DMS114 treated with DMSO at 0.1 percent for 48 hours (cell line): ENCODE measurements at regions not wholly inside any gene's neighbourhood (a gene's known extent, or its start where the extent isn't known, plus 50 kb on each side); places are given as distances from the start of the nearest gene placed in this dataset.
"Not testable (repeated sequence)": the region's sequence is repeated elsewhere in the genome, so short reads cannot be mapped to it uniquely, and the experiment has no call there.

ENCODE experiments used
- DNase-seq: peaks from one replicate; lab custom pipeline; 2025; ENCODE audit not compliant: unreplicated experiment; lab: John Stamatoyannopoulos, UW

DNA sequence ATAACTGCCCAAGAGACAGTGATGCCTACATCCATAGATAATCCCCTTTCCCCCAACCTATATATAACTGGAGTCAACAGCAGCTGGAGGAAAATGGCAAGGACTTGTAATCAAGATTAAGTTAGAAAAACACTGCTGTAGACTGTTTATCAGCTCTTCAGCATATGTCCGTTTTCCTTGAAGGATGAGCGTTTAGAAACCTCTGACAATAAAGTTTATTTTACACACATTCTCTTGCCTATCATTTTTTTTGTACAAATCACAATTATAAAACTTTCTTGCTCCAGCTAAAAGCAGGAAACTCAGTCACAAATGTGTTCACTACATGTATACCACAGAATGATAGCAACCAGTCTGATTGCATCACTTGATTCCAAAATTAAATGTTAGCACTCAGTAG lies 50.8 kb downstream of the PPIAL4G start:
- DNase-seq, result not testable (repeated sequence)

DNA sequence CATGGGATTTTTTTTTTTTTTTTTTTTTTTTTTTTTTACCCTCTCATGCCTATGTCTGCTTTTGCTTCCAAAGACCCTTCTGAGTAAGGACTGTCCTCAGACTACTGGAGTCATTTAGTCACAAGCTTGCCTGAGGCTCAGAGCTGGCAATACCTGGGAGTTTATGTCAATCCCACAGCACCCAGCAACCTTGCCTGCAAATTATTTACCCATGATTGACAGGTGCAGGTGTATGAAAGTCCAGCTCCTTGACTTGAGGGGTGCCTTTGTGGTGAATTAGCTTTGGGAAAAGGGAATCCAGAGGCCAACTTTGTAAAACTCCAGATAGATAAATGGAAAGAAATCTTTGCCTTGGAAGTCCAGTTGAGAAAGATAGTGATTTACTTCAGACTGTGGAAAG lies 53.2 kb downstream of the PPIAL4G start:
- DNase-seq, result not testable (repeated sequence)

DNA sequence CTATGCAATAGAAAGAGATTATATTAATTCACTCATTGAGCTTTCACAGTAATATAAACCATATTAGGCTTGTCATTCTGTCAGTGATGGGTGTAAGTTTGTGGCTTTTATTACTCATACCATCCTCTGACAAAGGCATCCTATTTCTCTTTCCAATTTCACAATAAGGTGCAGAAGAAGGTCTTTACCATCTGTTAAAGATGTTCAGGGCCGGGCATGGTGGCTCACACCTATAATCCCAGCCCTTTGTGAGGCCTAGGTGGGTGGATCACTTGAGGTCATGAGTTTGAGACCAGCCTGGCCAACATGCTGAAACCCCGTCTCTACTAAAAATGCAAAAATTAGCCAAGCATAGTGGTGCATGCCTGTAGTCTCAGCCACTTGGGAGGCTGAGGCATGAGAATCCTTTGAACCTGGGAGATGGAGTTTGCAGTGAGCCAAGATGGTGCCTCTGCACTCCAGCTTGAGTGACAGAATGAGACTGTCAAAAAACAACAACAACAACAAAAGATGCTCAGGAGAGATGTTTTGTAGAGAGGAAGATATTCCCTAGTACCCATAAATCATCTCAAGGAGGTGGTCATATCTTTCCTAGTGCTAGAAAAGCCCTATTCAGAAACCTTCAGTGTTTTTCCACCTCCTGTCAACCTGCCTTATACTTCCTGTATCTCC lies 56.0 kb downstream of the PPIAL4G start:
- DNase-seq, result not testable (repeated sequence)

DNA sequence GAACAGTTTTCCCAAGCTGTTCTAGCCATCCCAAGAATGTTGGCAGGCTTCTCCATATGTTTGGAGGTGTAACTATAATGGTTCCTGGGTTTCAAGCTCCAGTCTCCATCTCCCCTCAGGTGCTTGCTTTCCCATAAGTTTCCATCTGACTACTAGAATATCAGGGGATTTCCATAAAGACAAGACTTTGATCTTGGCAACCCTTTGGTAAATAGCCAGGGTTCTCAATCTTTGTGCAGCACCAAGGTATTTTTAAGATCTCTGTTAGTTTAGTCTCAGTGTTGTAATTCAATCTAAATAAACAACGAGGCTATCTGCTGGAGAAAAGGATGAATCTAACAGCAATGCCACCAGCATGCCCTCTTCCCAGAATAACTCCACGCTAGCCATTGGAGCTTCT lies 56.7 kb downstream of the PPIAL4G start:
- DNase-seq, result not testable (repeated sequence)

DNA sequence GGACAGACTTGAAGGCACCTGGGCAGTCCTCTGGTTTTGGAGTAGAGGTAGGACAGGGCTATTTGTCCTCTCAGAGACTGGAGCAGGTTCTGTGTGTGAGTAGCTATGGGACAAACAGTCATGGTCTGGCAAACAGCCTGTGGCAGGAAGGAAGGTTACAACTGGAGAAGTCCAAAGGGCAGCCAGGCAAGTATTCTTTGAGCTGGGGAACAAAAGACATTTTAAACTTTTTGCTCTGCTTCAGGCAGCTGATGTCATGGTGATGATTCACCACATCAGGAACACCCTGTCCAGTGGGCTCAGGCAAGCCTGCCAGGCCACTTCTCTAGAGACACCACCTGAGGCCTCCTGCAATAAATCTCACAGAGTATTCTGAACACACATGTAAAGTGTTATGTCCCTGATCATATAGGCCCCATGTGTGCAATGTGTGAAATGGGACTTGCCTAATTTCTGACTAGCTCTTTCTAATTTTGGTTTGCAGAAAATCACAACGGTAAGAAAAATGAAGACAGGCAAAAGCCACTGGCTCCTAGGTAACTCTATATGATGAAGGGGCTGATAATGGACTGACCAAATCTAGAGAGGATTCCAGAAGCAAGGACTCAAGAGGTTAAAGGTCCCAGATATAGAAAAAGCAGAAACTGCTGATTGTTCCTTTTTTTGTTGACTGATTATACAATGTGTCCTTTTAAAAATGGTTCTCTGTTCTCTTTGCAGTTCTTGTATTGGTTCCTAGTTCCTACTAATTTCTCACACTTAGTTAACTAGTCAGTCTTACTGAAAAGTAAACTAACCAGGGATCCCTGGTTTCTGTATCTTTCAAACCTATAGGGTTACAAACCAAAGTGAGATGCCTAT lies 58.7 kb downstream of the PPIAL4G start:
- not testable (repeated sequence) for DNase-seq

DNA sequence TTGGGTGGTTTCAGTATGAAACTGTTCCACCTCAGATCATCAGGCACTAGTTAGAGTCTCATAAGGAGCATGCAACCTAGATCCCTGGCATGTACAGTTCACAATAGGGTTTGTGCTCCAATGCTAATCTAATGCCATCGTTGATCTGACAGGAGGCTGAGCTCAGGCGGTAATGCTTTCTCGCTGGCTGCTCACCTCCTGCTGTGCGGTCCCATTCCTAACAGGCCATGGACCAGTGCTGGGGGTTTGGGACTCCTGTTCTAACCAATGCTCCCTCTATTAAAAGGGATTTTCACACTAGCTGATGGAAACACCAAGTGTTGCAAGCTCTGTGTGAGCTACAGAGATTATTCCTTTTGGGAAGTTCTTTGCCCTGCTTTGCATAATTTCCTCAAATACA lies 60.2 kb downstream of the PPIAL4G start:
- not testable (repeated sequence) for DNase-seq

DNA sequence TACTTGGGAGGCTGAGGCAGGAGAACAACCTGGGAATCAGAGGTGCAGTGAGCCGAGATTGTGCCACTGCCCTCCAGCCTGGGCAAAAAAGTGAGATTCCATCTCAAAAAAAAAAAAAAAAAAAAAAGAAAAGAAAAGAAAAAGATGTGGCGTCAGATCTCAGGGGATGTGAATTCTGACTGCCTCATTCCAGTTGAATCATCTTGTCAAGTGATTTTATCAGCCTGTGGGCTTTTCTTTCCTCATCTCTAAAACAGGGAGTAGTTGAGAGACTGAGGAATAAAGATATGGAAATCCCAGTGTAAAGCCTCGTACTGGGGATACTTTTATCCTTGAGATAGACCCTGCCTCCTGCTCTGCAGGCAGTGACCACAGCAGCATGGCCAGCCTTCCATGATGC lies 65.9 kb downstream of the PPIAL4G start:
- DNase-seq, result not testable (repeated sequence)

DNA sequence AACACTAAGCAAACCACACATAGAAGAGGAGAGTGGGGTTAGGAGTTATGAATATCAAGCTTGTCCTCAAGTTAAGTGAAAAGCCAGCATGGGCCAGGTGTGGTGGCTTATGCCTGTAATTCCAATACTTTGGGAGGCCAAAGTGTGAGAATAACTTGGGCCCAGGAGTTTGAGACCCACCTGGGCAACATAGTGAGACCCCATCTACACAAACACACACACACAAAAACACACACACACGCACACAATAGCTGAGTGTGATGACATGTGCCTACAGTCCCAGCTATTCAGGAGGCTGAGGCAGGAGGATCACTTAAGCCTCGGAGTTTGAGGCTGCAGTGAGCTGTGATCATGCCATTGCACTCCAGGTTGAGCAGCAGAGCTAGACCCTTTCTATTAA lies 69.7 kb downstream of the PPIAL4G start:
- DNase-seq, result not testable (repeated sequence)

DNA sequence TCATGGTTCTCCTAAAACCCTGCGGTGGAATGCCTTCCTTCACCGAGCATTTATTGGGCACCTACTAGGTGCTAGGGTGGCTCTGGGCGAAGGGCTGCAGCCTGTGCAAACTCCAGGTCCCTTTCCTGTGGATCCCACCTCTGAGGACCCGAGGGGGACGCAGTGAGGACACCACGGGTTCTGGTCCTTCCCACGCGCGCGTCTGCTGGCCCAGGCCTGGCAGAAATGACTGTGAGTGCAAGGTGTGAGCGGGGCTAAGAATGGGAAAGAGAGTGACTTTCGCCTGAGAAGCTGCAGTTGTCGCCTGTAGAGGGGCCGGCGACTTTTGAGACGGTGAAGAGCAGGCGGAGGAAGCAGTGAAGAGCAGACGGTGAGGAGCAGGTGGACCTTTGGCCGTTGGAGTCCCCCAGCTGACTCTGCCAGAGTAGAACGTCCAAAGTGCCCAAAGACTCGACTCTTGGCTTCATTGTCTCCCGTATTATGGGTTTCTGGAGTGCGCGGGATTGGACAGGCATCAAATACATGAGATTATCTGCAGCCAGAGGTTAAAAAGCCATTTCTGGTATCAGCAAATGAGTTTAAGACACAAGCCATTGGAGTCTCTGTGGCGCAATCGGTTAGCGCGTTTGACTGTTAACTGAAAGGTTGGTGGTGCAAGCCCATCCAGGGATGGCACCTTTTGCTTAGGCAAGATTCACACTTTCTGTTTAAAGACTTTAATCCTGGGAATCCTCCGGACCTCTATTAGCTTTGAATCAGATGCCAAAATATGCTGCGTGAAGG lies 78.1 kb downstream of the PPIAL4G start:
- not testable (repeated sequence) for DNase-seq

DNA sequence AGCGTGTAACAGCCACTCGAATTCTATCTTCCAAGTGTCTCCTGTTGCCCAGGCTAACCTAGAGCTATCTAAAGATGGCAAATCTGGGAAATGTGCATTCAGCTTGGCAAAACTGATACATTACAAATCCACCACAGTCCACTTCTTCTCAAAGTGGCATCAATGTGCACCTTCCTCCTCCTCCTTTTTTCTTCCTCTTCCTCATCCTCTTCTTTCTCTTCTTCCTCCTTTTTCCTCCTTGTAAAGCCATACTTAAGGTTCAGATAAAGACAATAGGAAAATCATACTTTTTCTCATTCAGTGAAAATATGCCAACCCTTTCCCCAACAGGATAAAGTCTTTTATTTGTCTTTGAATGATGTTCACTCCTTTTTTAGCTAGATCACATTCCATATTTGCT lies 79.2 kb downstream of the PPIAL4G start:
- DNase-seq, result not testable (repeated sequence)

DNA sequence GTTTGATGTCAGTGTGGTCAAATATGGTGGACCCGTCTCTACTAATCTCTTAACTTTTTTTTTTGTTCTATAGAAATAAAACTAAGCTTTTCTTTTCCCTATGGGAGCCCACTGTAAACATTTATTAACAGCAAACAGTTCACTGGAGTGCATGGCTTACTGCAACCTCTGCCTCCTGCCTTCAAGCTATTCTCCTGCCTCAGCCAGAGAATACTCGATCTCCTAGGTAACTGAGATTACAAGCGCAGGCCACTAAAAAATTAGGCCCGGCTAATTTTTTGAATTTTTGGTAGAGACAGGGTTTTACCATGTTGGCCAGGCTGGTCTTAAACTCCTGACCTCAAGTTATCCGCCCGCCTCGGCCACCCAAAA lies 80.0 kb downstream of the PPIAL4G start:
- not testable (repeated sequence) for DNase-seq

DNA sequence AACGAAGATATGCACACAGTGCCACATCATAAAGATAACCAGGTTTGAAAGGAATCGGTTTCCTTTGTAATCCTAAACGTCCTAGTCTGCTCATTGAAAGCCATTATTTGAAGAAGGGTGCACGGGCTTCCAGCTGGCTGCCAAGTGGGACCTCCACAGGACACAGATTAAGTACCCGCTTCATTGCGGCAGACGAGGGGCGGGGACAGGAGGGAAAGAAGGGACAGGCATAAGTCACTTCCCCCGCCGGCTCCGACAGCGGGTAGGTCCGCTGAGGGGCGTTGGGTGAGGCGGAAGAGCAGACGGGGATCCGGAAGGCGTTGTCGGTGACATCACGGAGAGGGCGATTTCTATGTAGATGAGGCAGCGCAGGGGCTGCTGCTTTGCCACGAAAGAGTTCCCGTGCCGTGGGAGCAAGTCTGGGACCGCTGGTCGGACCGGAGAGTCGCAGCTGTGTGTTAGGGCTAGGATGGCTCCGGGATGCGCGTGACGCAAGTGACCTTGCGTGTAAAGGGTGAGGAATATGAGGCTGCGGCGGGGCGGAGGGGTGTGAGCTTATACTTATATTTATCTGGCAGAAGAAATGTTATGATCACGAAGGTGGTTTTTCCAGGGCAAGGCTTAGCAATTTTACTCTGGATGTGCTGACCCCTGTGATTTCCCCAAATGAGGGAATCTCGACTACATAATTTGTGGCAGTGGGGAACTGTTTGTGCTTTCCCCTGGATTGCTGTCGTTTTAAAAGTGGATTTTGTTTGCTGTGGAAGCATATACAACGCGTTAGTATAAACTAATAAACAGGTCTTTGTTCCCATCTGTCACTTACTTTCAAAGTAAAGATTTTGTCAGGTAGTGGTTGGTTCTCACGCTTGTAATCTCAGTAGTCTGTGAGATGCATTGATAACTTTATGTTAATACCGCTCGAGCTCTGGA lies 80.7 kb downstream of the PPIAL4G start:
- DNase-seq, result peak; percentile 78

DNA sequence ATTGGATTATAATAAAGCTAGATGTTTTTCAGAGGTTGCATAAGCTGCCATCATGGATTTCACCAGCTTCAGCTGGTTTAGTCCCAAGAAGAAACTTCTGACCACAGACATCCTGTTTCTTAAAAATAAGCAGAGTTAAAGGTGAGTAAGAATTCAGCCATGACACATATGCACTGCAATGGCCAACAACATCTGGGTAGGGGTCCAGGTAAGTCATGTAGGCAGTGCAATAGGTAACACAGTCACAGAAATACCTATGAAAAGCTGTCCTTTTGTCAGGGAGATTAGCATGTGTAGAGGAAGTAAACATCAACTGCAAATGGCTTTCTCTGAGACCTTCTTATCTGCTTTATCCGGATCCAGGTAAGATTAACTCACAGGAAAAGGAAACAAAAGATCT lies 85.6 kb downstream of the PPIAL4G start:
- DNase-seq, result not testable (repeated sequence)

DNA sequence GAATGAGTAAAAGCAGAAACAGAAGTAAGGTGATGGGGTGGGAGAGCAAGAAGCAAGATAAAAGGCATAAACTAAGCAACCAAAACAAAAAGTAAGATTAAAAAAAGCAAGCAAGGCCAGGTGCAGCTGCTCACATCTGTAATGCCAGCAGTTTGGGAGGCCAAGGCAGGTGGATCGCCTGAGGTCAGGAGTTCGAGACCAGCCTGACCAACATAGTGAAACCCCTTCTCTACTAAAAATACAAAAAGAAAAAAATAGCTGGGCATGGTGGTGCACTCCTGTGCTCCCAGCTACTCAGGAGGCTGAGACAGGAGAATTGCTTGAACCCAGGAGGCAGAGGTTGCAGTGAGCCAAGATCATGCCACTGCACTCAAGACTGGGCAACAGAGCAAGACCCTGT lies 90.6 kb downstream of the PPIAL4G start:
- not testable (repeated sequence) for DNase-seq

DNA sequence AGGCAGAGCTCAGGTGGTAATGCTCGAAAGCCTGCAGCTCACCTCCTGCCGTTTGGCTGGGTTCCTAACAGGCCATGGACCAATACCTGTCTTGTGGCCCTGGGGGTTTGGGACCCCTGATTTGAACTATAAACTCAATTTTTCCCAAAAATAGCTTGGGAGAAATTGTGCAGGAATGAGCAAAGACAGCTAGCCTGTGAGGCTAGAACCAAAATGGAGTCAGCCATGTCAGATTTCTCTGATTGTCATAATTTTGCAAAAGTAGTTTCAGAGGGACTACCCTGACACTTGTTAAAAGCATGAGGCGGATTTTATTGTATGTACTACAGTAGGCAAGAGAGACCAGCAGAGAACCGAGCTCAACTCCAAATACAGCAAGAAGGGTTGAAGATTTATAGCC lies 91.8 kb downstream of the PPIAL4G start:
- not testable (repeated sequence) for DNase-seq

DNA sequence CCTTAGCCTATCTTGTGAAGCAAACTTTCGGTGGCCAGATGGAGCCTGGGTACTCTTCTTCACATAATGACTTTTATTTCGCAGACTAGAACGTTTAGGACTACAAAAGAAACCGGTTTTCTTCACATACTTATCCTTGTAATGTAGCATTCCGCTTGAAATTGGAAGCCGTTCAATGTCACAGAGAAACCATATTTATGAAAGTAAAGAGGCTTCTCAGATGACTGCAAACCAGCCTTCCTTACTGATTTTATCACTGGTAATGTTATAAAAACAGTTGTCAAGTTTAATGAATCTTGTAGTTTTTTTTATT lies 94.1 kb downstream of the PPIAL4G start:
- no peak for DNase-seq

DNA sequence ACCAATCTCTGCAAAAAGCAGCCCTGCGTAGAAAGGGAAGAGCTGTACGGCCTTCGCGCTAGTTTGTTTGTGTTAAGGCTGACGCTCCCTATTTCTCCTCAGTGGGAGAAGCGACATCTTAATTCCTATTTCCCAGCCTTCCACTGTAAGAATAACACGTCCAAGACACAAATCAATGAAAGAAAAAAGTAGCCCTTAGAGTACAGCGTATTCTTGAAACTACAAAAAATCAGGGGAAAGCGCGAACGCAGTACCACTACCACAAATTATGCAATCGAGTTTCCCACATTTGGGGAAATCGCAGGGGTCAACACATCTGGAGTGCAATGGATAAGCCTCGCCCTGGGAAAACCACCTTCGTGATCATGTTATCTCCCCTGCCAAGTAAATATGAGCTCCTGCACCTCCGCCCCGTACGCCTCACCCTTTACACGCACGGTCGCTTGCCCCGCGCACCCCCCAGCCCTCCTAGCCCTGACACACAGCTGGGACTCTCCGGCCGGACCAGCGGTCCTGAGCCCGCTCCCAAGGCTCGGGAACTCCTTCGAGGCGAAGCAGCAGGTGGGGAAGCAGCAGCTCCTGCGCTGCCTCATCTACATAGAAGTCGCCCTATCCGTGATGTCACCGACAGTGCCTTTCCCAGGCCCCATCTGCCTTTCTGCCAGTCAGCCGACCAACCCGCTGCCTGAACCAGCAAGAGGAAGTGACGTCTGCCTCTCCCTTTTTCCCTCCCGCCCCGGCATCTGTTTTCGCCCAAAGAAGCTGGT lies 94.7 kb downstream of the PPIAL4G start:
- peak; percentile 96 for DNase-seq

DNA sequence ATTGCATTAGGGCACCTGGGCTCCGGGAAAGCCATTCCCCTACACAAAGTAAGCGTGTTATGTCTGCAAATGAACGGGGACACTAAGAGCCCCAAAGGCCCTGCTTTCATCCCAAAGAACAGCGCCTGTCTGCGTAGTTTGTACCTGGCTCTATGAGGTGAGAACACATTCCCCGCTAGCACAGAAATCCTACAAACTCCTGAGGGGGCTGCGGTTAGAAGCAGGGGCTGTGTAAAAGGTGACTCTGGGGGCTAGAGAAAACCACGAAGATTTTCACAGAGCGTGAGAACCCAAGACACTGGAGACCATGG lies 95.2 kb downstream of the PPIAL4G start:
- DNase-seq, result not testable (repeated sequence)

DNA sequence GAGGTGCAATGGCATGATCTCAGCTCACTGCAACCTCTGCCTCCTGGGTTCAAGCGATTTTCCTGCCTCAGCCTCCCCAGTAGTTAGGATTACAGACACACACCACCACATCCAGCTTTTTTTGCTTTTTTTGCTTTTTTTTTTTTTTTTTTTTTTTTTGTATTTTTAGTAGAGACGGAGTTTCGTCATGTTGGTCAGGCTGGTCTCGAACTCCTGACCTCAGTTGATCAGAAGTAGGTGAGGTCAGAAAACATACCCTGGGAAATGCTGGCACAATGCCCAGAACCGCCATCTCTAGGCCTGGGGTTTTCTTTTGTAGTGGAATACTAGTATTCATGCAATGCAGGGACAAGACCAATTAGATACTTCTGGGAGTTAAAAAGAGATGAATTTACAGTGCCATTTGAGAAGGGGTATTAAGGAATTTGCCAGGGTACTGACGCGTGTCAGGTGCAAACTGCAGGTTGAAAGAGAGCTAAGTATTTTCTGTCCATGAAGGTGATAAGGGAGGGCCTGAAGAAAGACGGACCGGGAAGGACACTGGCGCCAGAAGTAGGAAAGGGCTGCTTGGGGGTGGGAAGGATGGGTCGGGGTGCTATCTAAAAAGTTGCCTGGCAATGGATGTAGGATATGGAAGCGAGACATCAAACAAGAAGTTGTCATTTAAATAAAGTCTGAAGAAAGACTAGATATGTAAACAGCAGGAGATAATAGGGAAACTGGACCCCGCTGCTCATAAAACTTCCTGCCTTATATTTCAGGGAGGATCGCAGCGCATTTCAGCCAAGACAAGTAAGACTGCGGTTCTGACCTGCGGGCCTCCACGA lies 95.8 kb downstream of the PPIAL4G start:
- DNase-seq, result not testable (repeated sequence)
